ENCODE measurements at regions not wholly inside any gene's neighbourhood (a gene's known extent, or its start where the extent isn't known, plus 50 kb on each side); places are given as distances from the start of the nearest gene placed in this dataset.
"Not testable (repeated sequence)": the region's sequence is repeated elsewhere in the genome, so short reads cannot be mapped to it uniquely, and the experiment has no call there.

DNA sequence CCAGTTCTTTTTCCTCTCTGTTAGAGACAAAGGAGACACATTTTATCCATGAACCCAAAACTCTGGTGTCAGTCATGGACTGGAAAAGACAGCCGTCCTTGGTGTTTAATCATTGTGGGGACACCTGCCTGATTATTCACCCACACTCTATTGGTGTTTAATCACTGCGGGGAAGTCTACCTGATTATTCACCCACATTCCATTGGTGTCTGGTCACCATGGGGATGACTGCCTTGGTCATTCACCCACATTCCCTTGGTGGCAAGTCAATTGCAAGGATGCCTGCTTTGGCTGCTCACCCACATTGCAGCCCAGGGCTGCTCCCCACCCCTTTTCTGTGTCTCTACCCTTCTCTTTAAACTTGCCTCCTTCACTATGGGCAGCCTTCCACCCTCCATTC lies 589.7 kb upstream of the AMELY start:
- peaks cover 0 to 21% (median 5%) of the 10 kb centered on the region in 5 donors for H3K27me3 Mint-ChIP-seq
- no peaks in the 10 kb centered on the region for H3K4me1 Mint-ChIP-seq
- Histone ChIP-seq H3K4me3 (ENCODE audit: low read length) (no peak overlapping the region), H3K9me3 (ENCODE audit: control insufficient read depth in 2 of 3, low read length in 3 of 3) (no peaks in the 10 kb centered on the region), H3K27me3 (ENCODE audit: control insufficient read depth in 2 of 2, insufficient read depth in 2 of 2, low read length in 2 of 2) (no peaks in the 10 kb centered on the region), H3K27ac (ENCODE audit: low read depth, low read length) (no peak overlapping the region), H3K4me1 (ENCODE audit: control insufficient read depth in 2 of 2, insufficient read depth in 2 of 2, low read length in 2 of 2) (no peaks in the 10 kb centered on the region), H3K36me3 (ENCODE audit: control insufficient read depth in 2 of 3, insufficient read depth in 3 of 3, low read length in 3 of 3) (no peaks in the 10 kb centered on the region)
- no peak overlapping the region for H3K4me3 Mint-ChIP-seq
- H3K27ac Mint-ChIP-seq, result no peak overlapping the region
- DNase-seq (no peak), ATAC-seq (no peak)
- POLR2A ChIA-PET, result no interaction called here
- no peaks in the 10 kb centered on the region for H3K36me3 Mint-ChIP-seq
- intact Hi-C loops (cut with micrococcal nuclease), result no loop called here
- H3K9me3 Mint-ChIP-seq, result peaks cover 0 to 8% (median 0%) of the 10 kb centered on the region in 11 donors
- CTCF ChIA-PET, result no interaction called here

- H3K27ac Mint-ChIP-seq, result no peak overlapping the region
- ATAC-seq, result no peak
- no peaks in the 10 kb centered on the region for H3K9me3 Mint-ChIP-seq
- CTCF ChIA-PET, result no interaction called here
- intact Hi-C loops (cut with micrococcal nuclease), result no loop called here
- no peak for DNase-seq
- H3K36me3 Mint-ChIP-seq, result no peaks in the 10 kb centered on the region
- no peaks in the 10 kb centered on the region for H3K4me1 Mint-ChIP-seq
- H3K27me3 ChIP-seq (ENCODE audit: control insufficient read depth in 2 of 2, insufficient read depth in 2 of 2, low read length in 2 of 2), result no peaks in the 10 kb centered on the region
- no peaks in the 10 kb centered on the region for H3K9me3 ChIP-seq (ENCODE audit: control insufficient read depth in 2 of 3, low read length in 3 of 3)
- no peak overlapping the region for H3K27ac ChIP-seq (ENCODE audit: low read depth, low read length)
- H3K4me3 ChIP-seq (ENCODE audit: low read length), result no peak overlapping the region
- H3K4me3 Mint-ChIP-seq, result no peak overlapping the region
- H3K36me3 ChIP-seq (ENCODE audit: control insufficient read depth in 2 of 3, insufficient read depth in 3 of 3, low read length in 3 of 3), result no peaks in the 10 kb centered on the region
- no peaks in the 10 kb centered on the region for H3K4me1 ChIP-seq (ENCODE audit: control insufficient read depth in 2 of 2, insufficient read depth in 2 of 2, low read length in 2 of 2)
- POLR2A ChIA-PET, result no interaction called here
- peaks cover 0 to 11% (median 5%) of the 10 kb centered on the region in 5 donors for H3K27me3 Mint-ChIP-seq
Observed at GRCh38 chrY:7496001-7496400, 584.4 kb upstream of the AMELY start.

- H3K27ac Mint-ChIP-seq; H3K27me3 ChIP-seq (ENCODE audit: control insufficient read depth in 2 of 2, insufficient read depth in 2 of 2, low read length in 2 of 2); CTCF ChIA-PET; H3K4me3 Mint-ChIP-seq; H3K9me3 ChIP-seq (ENCODE audit: control insufficient read depth in 2 of 3, low read length in 3 of 3); DNase-seq; H3K36me3 Mint-ChIP-seq; intact Hi-C loops (cut with micrococcal nuclease); H3K4me3 ChIP-seq (ENCODE audit: low read length); H3K4me1 ChIP-seq (ENCODE audit: control insufficient read depth in 2 of 2, insufficient read depth in 2 of 2, low read length in 2 of 2); H3K36me3 ChIP-seq (ENCODE audit: control insufficient read depth in 2 of 3, insufficient read depth in 3 of 3, low read length in 3 of 3); ATAC-seq; H3K27me3 Mint-ChIP-seq; H3K4me1 Mint-ChIP-seq; H3K9me3 Mint-ChIP-seq; POLR2A ChIA-PET; H3K27ac ChIP-seq (ENCODE audit: low read depth, low read length): not testable (repeated sequence)
Observed at GRCh38 chrY:7484455-7485285, 573.1 kb upstream of the AMELY start.

- Mint-ChIP-seq H3K36me3 (no peaks in the 10 kb centered on the region), H3K27me3 (peaks cover 0 to 8% (median 0%) of the 10 kb centered on the region in 5 donors), H3K4me1 (peaks cover 0 to 6% (median 0%) of the 10 kb centered on the region in 7 donors), H3K4me3 (no peak overlapping the region), H3K9me3 (peaks cover 0 to 5% (median 0%) of the 10 kb centered on the region in 11 donors), H3K27ac (no peak overlapping the region)
- Histone ChIP-seq H3K27ac (ENCODE audit: low read depth, low read length) (no peak overlapping the region), H3K36me3 (ENCODE audit: control insufficient read depth in 2 of 3, insufficient read depth in 3 of 3, low read length in 3 of 3) (no peaks in the 10 kb centered on the region), H3K4me1 (ENCODE audit: control insufficient read depth in 2 of 2, insufficient read depth in 2 of 2, low read length in 2 of 2) (no peaks in the 10 kb centered on the region), H3K4me3 (ENCODE audit: low read length) (no peak overlapping the region), H3K9me3 (ENCODE audit: control insufficient read depth in 2 of 3, low read length in 3 of 3) (no peaks in the 10 kb centered on the region), H3K27me3 (ENCODE audit: control insufficient read depth in 2 of 2, insufficient read depth in 2 of 2, low read length in 2 of 2) (no peaks in the 10 kb centered on the region)
- intact Hi-C loops (cut with micrococcal nuclease), result no loop called here
- DNase-seq, result no peak
- ChIA-PET POLR2A (no interaction called here), CTCF (no interaction called here)
- no peak for ATAC-seq
Observed at GRCh38 chrY:7471976-7472375, 560.4 kb upstream of the AMELY start.

DNA sequence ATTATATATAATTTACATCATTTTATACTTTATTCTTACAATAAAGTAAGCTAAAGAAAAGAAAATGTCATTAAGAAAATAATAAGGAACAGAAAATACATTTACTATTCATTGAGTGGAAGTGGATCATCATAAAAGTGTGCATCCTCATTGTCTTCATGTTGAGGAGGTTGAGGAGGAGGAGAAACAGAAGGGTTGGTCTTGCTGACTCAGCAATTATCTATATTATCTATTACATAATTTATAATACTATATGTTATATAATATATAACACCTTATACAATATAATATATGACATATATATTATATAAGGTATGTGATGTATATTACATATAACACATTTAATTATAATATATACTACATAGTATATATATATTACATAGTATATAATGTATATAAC lies 558.5 kb upstream of the AMELY start:
- no peaks in the 10 kb centered on the region for H3K9me3 Mint-ChIP-seq
- H3K36me3 Mint-ChIP-seq, result no peaks in the 10 kb centered on the region
- no peak overlapping the region for H3K27ac ChIP-seq (ENCODE audit: low read depth, low read length)
- ChIA-PET POLR2A (no interaction called here), CTCF (no interaction called here)
- no peak for DNase-seq
- intact Hi-C loops (cut with micrococcal nuclease), result no loop called here
- H3K4me3 ChIP-seq (ENCODE audit: low read length), result no peak overlapping the region
- no peaks in the 10 kb centered on the region for H3K36me3 ChIP-seq (ENCODE audit: control insufficient read depth in 2 of 3, insufficient read depth in 3 of 3, low read length in 3 of 3)
- H3K4me3 Mint-ChIP-seq, result no peak overlapping the region
- no peak for ATAC-seq
- H3K9me3 ChIP-seq (ENCODE audit: control insufficient read depth in 2 of 3, low read length in 3 of 3), result no peaks in the 10 kb centered on the region
- H3K27me3 ChIP-seq (ENCODE audit: control insufficient read depth in 2 of 2, insufficient read depth in 2 of 2, low read length in 2 of 2), result no peaks in the 10 kb centered on the region
- no peak overlapping the region for H3K27ac Mint-ChIP-seq
- peaks cover 0 to 8% (median 5%) of the 10 kb centered on the region in 5 donors for H3K27me3 Mint-ChIP-seq
- H3K4me1 Mint-ChIP-seq, result peaks cover 0 to 7% (median 0%) of the 10 kb centered on the region in 7 donors
- no peaks in the 10 kb centered on the region for H3K4me1 ChIP-seq (ENCODE audit: control insufficient read depth in 2 of 2, insufficient read depth in 2 of 2, low read length in 2 of 2)

- no peaks in the 10 kb centered on the region for H3K36me3 Mint-ChIP-seq
- Histone ChIP-seq H3K4me3 (ENCODE audit: low read length) (no peak overlapping the region), H3K4me1 (ENCODE audit: control insufficient read depth in 2 of 2, insufficient read depth in 2 of 2, low read length in 2 of 2) (no peaks in the 10 kb centered on the region), H3K9me3 (ENCODE audit: control insufficient read depth in 2 of 3, low read length in 3 of 3) (no peaks in the 10 kb centered on the region), H3K27me3 (ENCODE audit: control insufficient read depth in 2 of 2, insufficient read depth in 2 of 2, low read length in 2 of 2) (no peaks in the 10 kb centered on the region), H3K27ac (ENCODE audit: low read depth, low read length) (no peak overlapping the region), H3K36me3 (ENCODE audit: control insufficient read depth in 2 of 3, insufficient read depth in 3 of 3, low read length in 3 of 3) (no peaks in the 10 kb centered on the region)
- ChIA-PET POLR2A (no interaction called here), CTCF (no interaction called here)
- H3K9me3 Mint-ChIP-seq, result no peaks in the 10 kb centered on the region
- H3K27ac Mint-ChIP-seq, result no peak overlapping the region
- intact Hi-C loops (cut with micrococcal nuclease), result no loop called here
- DNase-seq (no peak), ATAC-seq (no peak)
- H3K27me3 Mint-ChIP-seq, result peaks cover 0 to 9% (median 5%) of the 10 kb centered on the region in 5 donors
- no peak overlapping the region for H3K4me3 Mint-ChIP-seq
- H3K4me1 Mint-ChIP-seq, result peaks cover 0 to 3% (median 0%) of the 10 kb centered on the region in 7 donors
Observed at GRCh38 chrY:7468951-7469745, 557.6 kb upstream of the AMELY start.
